OCI-LY1 (cell line): ENCODE measurements at regions not wholly inside any gene's neighbourhood (a gene's known extent, or its start where the extent isn't known, plus 50 kb on each side); places are given as distances from the start of the nearest gene placed in this dataset.

Experiments
- H2AFZ ChIP-seq: fragments of 200-600 bp; sonication (generic), shearing (Covaris generic); 2 replicates; pipeline ENCODE4 v1.6.0; 2014; ENCODE audit warnings: antibody characterized with exemption, mild to moderate bottlenecking, low read length
- H3F3A ChIP-seq: fragments of 200-600 bp; sonication (generic), shearing (Covaris generic); 2 replicates; pipeline ENCODE4 v1.6.0; 2014; ENCODE audit warnings: mild to moderate bottlenecking, antibody characterized with exemption, low read length, moderate library complexity; ENCODE audit not compliant: insufficient read depth
- H3K27ac ChIP-seq: fragments of 200-600 bp; sonication (generic); 2 replicates; pipeline ENCODE4 v1.5.1; 2014; ENCODE audit warnings: low read length, mixed run types, mild to moderate bottlenecking, low read depth; ENCODE audit not compliant: poor library complexity, severe bottlenecking
- H3K27me3 ChIP-seq: fragments of 200-600 bp; sonication (generic); 2 replicates; pipeline ENCODE4 v1.6.0; 2014; ENCODE audit warnings: antibody characterized with exemption, mild to moderate bottlenecking, low read length, moderate library complexity; ENCODE audit not compliant: insufficient read depth
- H3K36me3 ChIP-seq: fragments of 200-600 bp; sonication (generic); 2 replicates; pipeline ENCODE4 v1.6.1; 2014; ENCODE audit warnings: mild to moderate bottlenecking, antibody characterized with exemption, low read length, moderate library complexity, mixed read lengths; ENCODE audit not compliant: insufficient read depth
- H3K4me1 ChIP-seq: fragments of 200-600 bp; sonication (generic); 2 replicates; pipeline ENCODE4 v1.5.1; 2014; ENCODE audit warnings: mild to moderate bottlenecking, low read length, moderate library complexity; ENCODE audit not compliant: insufficient read depth, severe bottlenecking
- H3K4me2 ChIP-seq: fragments of 200-600 bp; sonication (generic), shearing (Covaris generic); 2 replicates; pipeline ENCODE4 v1.6.1; 2014; ENCODE audit warnings: low read length
- H3K4me3 ChIP-seq: fragments of 200-600 bp; sonication (generic); 2 replicates; pipeline ENCODE4 v1.5.1; 2014; ENCODE audit warnings: low read length, low read depth, mild to moderate bottlenecking, mixed read lengths; ENCODE audit not compliant: poor library complexity, severe bottlenecking
- H3K79me2 ChIP-seq: fragments of 200-600 bp; shearing (Covaris generic); 2 replicates; pipeline ENCODE4 v1.6.1; 2016; ENCODE audit warnings: mixed run types, low read length, mixed read lengths; ENCODE audit not compliant: insufficient read depth
- H3K9ac ChIP-seq: fragments of 200-600 bp; sonication (generic), shearing (Covaris generic); 2 replicates; pipeline ENCODE4 v1.6.1; 2014; ENCODE audit warnings: mild to moderate bottlenecking, low read length, mixed read lengths
- H3K9me2 ChIP-seq: fragments of 200-600 bp; sonication (generic), shearing (Covaris generic); 2 replicates; pipeline ENCODE4 v1.6.1; 2014; ENCODE audit warnings: low read depth, mild to moderate bottlenecking, low read length, mixed read lengths
- H3K9me3 ChIP-seq: fragments of 200-600 bp; shearing (Covaris generic); 2 replicates; pipeline ENCODE4 v1.6.1; 2014; ENCODE audit warnings: low read length, mixed read lengths
- H4K20me1 ChIP-seq: fragments of 200-600 bp; sonication (generic), shearing (Covaris generic); 2 replicates; pipeline ENCODE4 v1.6.0; 2016; ENCODE audit warnings: mild to moderate bottlenecking, low read length; ENCODE audit not compliant: insufficient read depth
- CTCF ChIP-seq: fragments of 200-600 bp; sonication (generic), shearing (Covaris generic); IDR thresholded peaks from 2 replicates; pipeline ENCODE4 v1.5.1; 2017; ENCODE audit warnings: mild to moderate bottlenecking, antibody characterized with exemption, low read length, moderate library complexity, mixed read lengths
- EZH2 ChIP-seq: fragments of 200-600 bp; sonication (generic), shearing (Covaris generic); IDR thresholded peaks from 2 replicates; pipeline ENCODE4 v1.8.0; 2017; ENCODE audit warnings: borderline replicate concordance, mixed run types, mild to moderate bottlenecking, antibody characterized with exemption, low read length, moderate library complexity, mixed read lengths

- Histone ChIP-seq H3K27ac (no peak overlapping the region), H3K4me1 (no peaks in the 10 kb centered on the region), H3K27me3 (no peaks in the 10 kb centered on the region), H3K9ac (no peak overlapping the region), H2AFZ (no peak overlapping the region), H3K36me3 (no peaks in the 10 kb centered on the region), H3K4me3 (no peak overlapping the region), H3K9me2 (no peaks in the 10 kb centered on the region), H3K9me3 (no peaks in the 10 kb centered on the region), H4K20me1 (no peaks in the 10 kb centered on the region), H3K4me2 (no peak overlapping the region), H3F3A (no peaks in the 10 kb centered on the region), H3K79me2 (no peaks in the 10 kb centered on the region)
- TF ChIP-seq EZH2 (no peak), CTCF (no peak)
Measured at GRCh38 chr12:111040690-111041089, 120.3 kb upstream of the MYL2 start.

GRCh38 chr12:111038941-111039340 lies 118.6 kb upstream of the MYL2 start:
- H4K20me1 ChIP-seq: no peaks in the 10 kb centered on the region
- no peak overlapping the region for H3K4me3 ChIP-seq
- H3K4me1 ChIP-seq: no peaks in the 10 kb centered on the region
- TF ChIP-seq EZH2 (no peak), CTCF (no peak)
- no peak overlapping the region for H3K27ac ChIP-seq
- H3K4me2 ChIP-seq: no peak overlapping the region
- H3F3A ChIP-seq: no peaks in the 10 kb centered on the region
- no peaks in the 10 kb centered on the region for H3K36me3 ChIP-seq
- no peaks in the 10 kb centered on the region for H3K79me2 ChIP-seq
- H3K27me3 ChIP-seq: no peaks in the 10 kb centered on the region
- H2AFZ ChIP-seq: no peak overlapping the region
- no peaks in the 10 kb centered on the region for H3K9me3 ChIP-seq
- H3K9ac ChIP-seq: no peak overlapping the region
- H3K9me2 ChIP-seq: no peaks in the 10 kb centered on the region

GRCh38 chr12:111038077-111038476 lies 117.7 kb upstream of the MYL2 start:
- no peak overlapping the region for H2AFZ ChIP-seq
- H3K9me3 ChIP-seq: no peaks in the 10 kb centered on the region
- no peaks in the 10 kb centered on the region for H3K27me3 ChIP-seq
- H3K27ac ChIP-seq: no peak overlapping the region
- H4K20me1 ChIP-seq: no peaks in the 10 kb centered on the region
- no peaks in the 10 kb centered on the region for H3K4me1 ChIP-seq
- no peaks in the 10 kb centered on the region for H3K9me2 ChIP-seq
- no peak overlapping the region for H3K4me3 ChIP-seq
- no peaks in the 10 kb centered on the region for H3K36me3 ChIP-seq
- no peaks in the 10 kb centered on the region for H3F3A ChIP-seq
- H3K4me2 ChIP-seq: no peak overlapping the region
- no peak overlapping the region for H3K9ac ChIP-seq
- no peaks in the 10 kb centered on the region for H3K79me2 ChIP-seq
- no peak for TF ChIP-seq CTCF
